HepG2 (cell line): ENCODE measurements at regions not wholly inside any gene's neighbourhood (a gene's known extent, or its start where the extent isn't known, plus 50 kb on each side); places are given as distances from the start of the nearest gene placed in this dataset.

ENCODE experiments used
- ATAC-seq: fragments of 200-7000 bp; cut with Tn5 transposase; 3 replicates; pipeline ENCODE4 v1.9.1; 2020; ENCODE audit warnings: mild to moderate bottlenecking, moderate library complexity
- BruUV-seq: library from RNA; stranded (reverse); fragments of 400-500 nt; replicated peaks from 2 replicates; lab custom pipeline; 2021; lab: Mats Ljungman, UMichigan
- CTCF ChIA-PET: fragments of 300-600 bp; formaldehyde crosslinking; extraction: SDS; loops from one replicate; lab custom pipeline; 2021; ENCODE audit warnings: low total read pairs, inconsistent platforms, low intra/inter-chr PET ratio; lab: Yijun Ruan, JAX
- POLR2A ChIA-PET: fragments of 350-600 bp; sonication (Branson Sonifier 250); formaldehyde crosslinking; loops from one replicate; lab custom pipeline; 2020; ENCODE audit warnings: antibody characterized with exemption, inconsistent platforms; lab: Yijun Ruan, JAX
- DNase-seq: peaks from one replicate; pipeline ENCODE4 v3.0.0-alpha.2; 2015; ENCODE audit warnings: low spot score
- FAIRE-seq: peaks from 3 replicates; lab custom pipeline; 2011; peaks lifted over from hg19 to GRCh38; lab: Jason Lieb, UNC
- H2AFZ ChIP-seq: one replicate; pipeline ENCODE4 v1.6.1; 2011; ENCODE audit warnings: low read length, inconsistent platforms
- H3K27ac ChIP-seq: fragments of 300-600 bp; 3 replicates; pipeline ENCODE4 v1.8.0; 2011; ENCODE audit warnings: mixed run types, mild to moderate bottlenecking, mixed read lengths, low read length, inconsistent platforms; ENCODE audit not compliant: insufficient read depth; ENCODE audit errors: extremely low read length
- H3K27me3 ChIP-seq, 2 experiments: fragments of 200-600 bp in 1 of 2; 2 replicates in 1 of 2; 3 replicates in 1 of 2; pipeline versions ENCODE4 v1.6.0 to v1.8.0; 2011; ENCODE audit warnings: low read length in 2 of 2, mild to moderate bottlenecking in 2 of 2, moderate library complexity in 2 of 2, inconsistent platforms in 1 of 2; ENCODE audit not compliant: insufficient read depth in 2 of 2, control insufficient read depth in 1 of 2
- H3K36me3 ChIP-seq, 2 experiments: fragments of 200-600 bp in 1 of 2; replicated peaks in 1 of 2; 2 replicates in 1 of 2; 3 replicates in 1 of 2; pipeline versions ENCODE4 v1.5.1 to v1.8.0; 2011; ENCODE audit warnings: low read length in 2 of 2, inconsistent platforms in 1 of 2; ENCODE audit not compliant: insufficient read depth in 2 of 2, control insufficient read depth in 1 of 2
- H3K4me1 ChIP-seq: 2 replicates; pipeline ENCODE4 v1.5.1; 2012; ENCODE audit warnings: low read length, inconsistent platforms; ENCODE audit not compliant: insufficient read depth
- H3K4me2 ChIP-seq: 2 replicates; pipeline ENCODE4 v1.6.0; 2011; ENCODE audit warnings: low read depth, low read length, inconsistent platforms
- H3K4me3 ChIP-seq, 3 experiments: fragments of 200-600 bp in 1 of 3; sonication (generic), shearing (Covaris generic) in 1 of 3; replicated peaks in 1 of 3; 2 replicates each; pipeline ENCODE4 v1.5.1; 2011 to 2016; ENCODE audit warnings: low read length in 3 of 3, inconsistent platforms in 2 of 3, low read depth in 2 of 3, mild to moderate bottlenecking in 2 of 3, control low read depth in 1 of 3, mixed read lengths in 1 of 3; ENCODE audit not compliant: insufficient read depth in 1 of 3
- H3K79me2 ChIP-seq: one replicate; pipeline ENCODE4 v1.6.1; 2011; ENCODE audit warnings: low read length, inconsistent platforms; ENCODE audit not compliant: insufficient read depth
- H3K9ac ChIP-seq: 2 replicates; pipeline ENCODE4 v1.6.0; 2011; ENCODE audit warnings: mild to moderate bottlenecking, low read depth, low read length, inconsistent platforms; ENCODE audit not compliant: insufficient read depth
- H3K9me3 ChIP-seq: 2 replicates; pipeline ENCODE4 v1.5.1; 2012; ENCODE audit warnings: mild to moderate bottlenecking, low read length
- H4K20me1 ChIP-seq: 2 replicates; pipeline ENCODE4 v1.6.0; 2011; ENCODE audit warnings: inconsistent platforms, mild to moderate bottlenecking, low read length, moderate library complexity; ENCODE audit not compliant: insufficient read depth
- ATRX ChIP-seq: sonication (generic); formaldehyde crosslinking; IDR thresholded peaks from 2 replicates; pipeline ENCODE4 v1.4.0; 2020; ENCODE audit warnings: missing genetic modification reagents, borderline replicate concordance
- KLF9 ChIP-seq: IDR thresholded peaks from 2 replicates; pipeline ENCODE4 v1.6.1; 2016; ENCODE audit warnings: low read depth
- MEF2D ChIP-seq: sonication (generic); formaldehyde crosslinking; IDR thresholded peaks from 2 replicates; pipeline ENCODE4 v1.5.1; 2020; ENCODE audit warnings: mild to moderate bottlenecking, missing genetic modification reagents
- SIN3A ChIP-seq: IDR thresholded peaks from 2 replicates; pipeline ENCODE4 v1.6.1; 2011; ENCODE audit warnings: low read depth, mild to moderate bottlenecking, control low read depth, low read length, borderline replicate concordance
- SUZ12 ChIP-seq: fragments of 150-350 bp; IDR thresholded peaks from 2 replicates; pipeline ENCODE4 v1.6.1; 2014; ENCODE audit warnings: low read depth, low read length
- TBL1XR1 ChIP-seq: fragments of 150-350 bp; IDR thresholded peaks from 2 replicates; pipeline ENCODE4 v1.6.1; 2014; ENCODE audit warnings: borderline replicate concordance, low read length; ENCODE audit not compliant: partially characterized antibody
- ZKSCAN8 ChIP-seq: IDR thresholded peaks from 2 replicates; pipeline ENCODE4 v1.6.1; 2016; ENCODE audit warnings: borderline replicate concordance, missing genetic modification reagents, missing compliant biosample characterization
- ZNF780A ChIP-seq: sonication (generic); formaldehyde crosslinking; IDR thresholded peaks from 2 replicates; pipeline ENCODE4 v1.8.0; 2022; ENCODE audit warnings: mild to moderate bottlenecking, missing genetic modification reagents, moderate library complexity
- WGBS: methylation state at CpG from one replicate; pipeline ENCODE4 v1.1.6; 2017; ENCODE audit warnings: low lambda C conversion rate; 5-methylcytosine and 5-hydroxymethylcytosine counted together
- in situ Hi-C: cut with HindIII; loops from 2 replicates; pipeline ENCODE4 v1.10.0; 2017; ENCODE audit warnings: low pct_unique_long_range_greater_than_20kb; ENCODE audit not compliant: extremely low pct_ligation_motif_present
- intact Hi-C: fragments of 100-400 bp; cut with micrococcal nuclease; formaldehyde crosslinking; loops from one replicate; pipeline ENCODE4 v1.10.0; 2022; ENCODE audit not compliant: unreplicated experiment
- TF ChIP-seq, protein P1 (sequence below): sonication (generic); formaldehyde crosslinking; IDR thresholded peaks from 2 replicates; pipeline ENCODE4 v1.5.1; 2020; ENCODE audit warnings: mild to moderate bottlenecking, moderate library complexity, missing genetic modification reagents
- TF ChIP-seq, protein P2 (sequence below): sonication (generic); formaldehyde crosslinking; IDR thresholded peaks from 2 replicates; pipeline ENCODE4 v1.4.0; 2020; ENCODE audit warnings: mild to moderate bottlenecking, missing genetic modification reagents, borderline replicate concordance
- TF ChIP-seq, protein P3 (sequence below): IDR thresholded peaks from 2 replicates; pipeline ENCODE4 v1.6.1; 2016; ENCODE audit warnings: missing compliant biosample characterization, missing genetic modification reagents, borderline replicate concordance
- TF ChIP-seq, protein P4 (sequence below): IDR thresholded peaks from 2 replicates; pipeline ENCODE4 v1.6.1; 2016; ENCODE audit warnings: missing genetic modification reagents, missing compliant biosample characterization
- TF ChIP-seq, protein P5 (sequence below): sonication (generic); formaldehyde crosslinking; conservative IDR thresholded peaks from 2 replicates; pipeline ENCODE4 v1.4.0; 2020; ENCODE audit warnings: missing genetic modification reagents

DNA sequence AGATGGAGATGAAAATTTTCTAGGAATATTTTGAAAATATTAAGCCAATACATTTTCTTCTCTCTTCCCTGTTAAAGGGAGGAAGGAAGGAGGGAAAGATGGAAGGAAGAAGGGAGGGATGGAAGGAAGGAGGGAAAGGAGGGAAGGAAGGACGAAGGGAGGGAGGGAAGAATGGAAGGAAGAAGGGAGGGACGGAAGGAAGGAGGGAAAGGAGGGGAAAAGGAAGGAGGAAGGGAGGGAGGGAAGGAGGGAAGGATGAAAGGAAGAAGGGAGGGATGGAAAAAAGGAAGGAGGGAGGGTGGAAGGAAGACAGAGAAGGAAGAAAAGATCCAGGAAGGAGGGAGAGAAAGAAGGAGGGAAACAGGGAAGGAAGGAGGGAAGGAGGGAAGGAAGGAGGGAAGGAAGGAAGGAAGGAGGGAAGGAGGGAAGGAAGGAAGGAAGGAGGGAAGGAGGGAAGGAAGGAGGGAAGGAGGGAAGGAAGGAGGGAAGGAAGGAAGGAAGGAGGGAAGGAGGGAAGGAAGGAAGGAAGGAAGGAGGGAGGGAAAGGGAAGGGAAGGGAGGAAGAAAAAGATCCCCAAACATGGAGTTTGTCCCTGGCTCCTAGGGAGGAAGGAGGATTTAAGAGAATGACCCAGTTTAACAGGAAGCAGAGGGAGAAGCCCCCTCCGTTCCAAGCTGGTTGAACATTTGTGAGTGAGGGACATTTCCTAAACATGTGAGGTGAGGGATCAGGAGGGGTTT, 70.3 kb upstream of the NEURL1B start:
- ChIA-PET CTCF (no interaction called here), POLR2A (no interaction called here)
- peaks cover 10 to 36% of the 10 kb centered on the region in 2 experiments; a peak in 3 of 5 replicates for H3K27me3 ChIP-seq
- no peak for DNase-seq
- H4K20me1 ChIP-seq, result no peaks in the 10 kb centered on the region
- no peak for ATAC-seq
- no peak for FAIRE-seq
- no peaks in the 10 kb centered on the region for H3K4me1 ChIP-seq
- no peaks in the 10 kb centered on the region for H3K36me3 ChIP-seq
- H2AFZ ChIP-seq, result no peak overlapping the region
- WGBS, result 44% methylated on average over 3 of the region's 3 CpGs
- H3K9ac ChIP-seq, result no peak overlapping the region
- H3K9me3 ChIP-seq, result no peaks in the 10 kb centered on the region
- H3K4me2 ChIP-seq, result no peak overlapping the region
- in situ Hi-C loops, result no loop called here
- H3K27ac ChIP-seq, result no peak overlapping the region
- intact Hi-C loops, result no loop called here
- no peaks in the 10 kb centered on the region for H3K79me2 ChIP-seq
- BruUV-seq, result no TSS peak
- no peak overlapping the region for H3K4me3 ChIP-seq
- TF ChIP-seq, protein P1, sequence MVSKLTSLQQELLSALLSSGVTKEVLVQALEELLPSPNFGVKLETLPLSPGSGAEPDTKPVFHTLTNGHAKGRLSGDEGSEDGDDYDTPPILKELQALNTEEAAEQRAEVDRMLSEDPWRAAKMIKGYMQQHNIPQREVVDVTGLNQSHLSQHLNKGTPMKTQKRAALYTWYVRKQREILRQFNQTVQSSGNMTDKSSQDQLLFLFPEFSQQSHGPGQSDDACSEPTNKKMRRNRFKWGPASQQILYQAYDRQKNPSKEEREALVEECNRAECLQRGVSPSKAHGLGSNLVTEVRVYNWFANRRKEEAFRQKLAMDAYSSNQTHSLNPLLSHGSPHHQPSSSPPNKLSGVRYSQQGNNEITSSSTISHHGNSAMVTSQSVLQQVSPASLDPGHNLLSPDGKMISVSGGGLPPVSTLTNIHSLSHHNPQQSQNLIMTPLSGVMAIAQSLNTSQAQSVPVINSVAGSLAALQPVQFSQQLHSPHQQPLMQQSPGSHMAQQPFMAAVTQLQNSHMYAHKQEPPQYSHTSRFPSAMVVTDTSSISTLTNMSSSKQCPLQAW, result no peak
- TF ChIP-seq ZKSCAN8, result no peak
- TF ChIP-seq SUZ12, result no peak
- TF ChIP-seq ZNF780A (CRISPR knock-in tag), result no peak
- no peak for TF ChIP-seq KLF9 (CRISPR knock-in tag)
- no peak for TF ChIP-seq ATRX (CRISPR knock-in tag)
- TF ChIP-seq, protein P2, sequence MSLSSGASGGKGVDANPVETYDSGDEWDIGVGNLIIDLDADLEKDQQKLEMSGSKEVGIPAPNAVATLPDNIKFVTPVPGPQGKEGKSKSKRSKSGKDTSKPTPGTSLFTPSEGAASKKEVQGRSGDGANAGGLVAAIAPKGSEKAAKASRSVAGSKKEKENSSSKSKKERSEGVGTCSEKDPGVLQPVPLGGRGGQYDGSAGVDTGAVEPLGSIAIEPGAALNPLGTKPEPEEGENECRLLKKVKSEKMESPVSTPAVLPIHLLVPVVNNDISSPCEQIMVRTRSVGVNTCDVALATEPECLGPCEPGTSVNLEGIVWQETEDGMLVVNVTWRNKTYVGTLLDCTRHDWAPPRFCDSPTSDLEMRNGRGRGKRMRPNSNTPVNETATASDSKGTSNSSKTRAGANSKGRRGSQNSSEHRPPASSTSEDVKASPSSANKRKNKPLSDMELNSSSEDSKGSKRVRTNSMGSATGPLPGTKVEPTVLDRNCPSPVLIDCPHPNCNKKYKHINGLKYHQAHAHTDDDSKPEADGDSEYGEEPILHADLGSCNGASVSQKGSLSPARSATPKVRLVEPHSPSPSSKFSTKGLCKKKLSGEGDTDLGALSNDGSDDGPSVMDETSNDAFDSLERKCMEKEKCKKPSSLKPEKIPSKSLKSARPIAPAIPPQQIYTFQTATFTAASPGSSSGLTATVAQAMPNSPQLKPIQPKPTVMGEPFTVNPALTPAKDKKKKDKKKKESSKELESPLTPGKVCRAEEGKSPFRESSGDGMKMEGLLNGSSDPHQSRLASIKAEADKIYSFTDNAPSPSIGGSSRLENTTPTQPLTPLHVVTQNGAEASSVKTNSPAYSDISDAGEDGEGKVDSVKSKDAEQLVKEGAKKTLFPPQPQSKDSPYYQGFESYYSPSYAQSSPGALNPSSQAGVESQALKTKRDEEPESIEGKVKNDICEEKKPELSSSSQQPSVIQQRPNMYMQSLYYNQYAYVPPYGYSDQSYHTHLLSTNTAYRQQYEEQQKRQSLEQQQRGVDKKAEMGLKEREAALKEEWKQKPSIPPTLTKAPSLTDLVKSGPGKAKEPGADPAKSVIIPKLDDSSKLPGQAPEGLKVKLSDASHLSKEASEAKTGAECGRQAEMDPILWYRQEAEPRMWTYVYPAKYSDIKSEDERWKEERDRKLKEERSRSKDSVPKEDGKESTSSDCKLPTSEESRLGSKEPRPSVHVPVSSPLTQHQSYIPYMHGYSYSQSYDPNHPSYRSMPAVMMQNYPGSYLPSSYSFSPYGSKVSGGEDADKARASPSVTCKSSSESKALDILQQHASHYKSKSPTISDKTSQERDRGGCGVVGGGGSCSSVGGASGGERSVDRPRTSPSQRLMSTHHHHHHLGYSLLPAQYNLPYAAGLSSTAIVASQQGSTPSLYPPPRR (CRISPR knock-in tag), result no peak
- TF ChIP-seq, protein P3, sequence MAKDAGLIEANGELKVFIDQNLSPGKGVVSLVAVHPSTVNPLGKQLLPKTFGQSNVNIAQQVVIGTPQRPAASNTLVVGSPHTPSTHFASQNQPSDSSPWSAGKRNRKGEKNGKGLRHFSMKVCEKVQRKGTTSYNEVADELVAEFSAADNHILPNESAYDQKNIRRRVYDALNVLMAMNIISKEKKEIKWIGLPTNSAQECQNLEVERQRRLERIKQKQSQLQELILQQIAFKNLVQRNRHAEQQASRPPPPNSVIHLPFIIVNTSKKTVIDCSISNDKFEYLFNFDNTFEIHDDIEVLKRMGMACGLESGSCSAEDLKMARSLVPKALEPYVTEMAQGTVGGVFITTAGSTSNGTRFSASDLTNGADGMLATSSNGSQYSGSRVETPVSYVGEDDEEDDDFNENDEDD (CRISPR knock-in tag), result no peak
- no peak for TF ChIP-seq SIN3A
- TF ChIP-seq MEF2D, result no peak
- TF ChIP-seq, protein P4, sequence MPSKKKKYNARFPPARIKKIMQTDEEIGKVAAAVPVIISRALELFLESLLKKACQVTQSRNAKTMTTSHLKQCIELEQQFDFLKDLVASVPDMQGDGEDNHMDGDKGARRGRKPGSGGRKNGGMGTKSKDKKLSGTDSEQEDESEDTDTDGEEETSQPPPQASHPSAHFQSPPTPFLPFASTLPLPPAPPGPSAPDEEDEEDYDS (CRISPR knock-in tag), result no peak
- TF ChIP-seq TBL1XR1, result no peak
- TF ChIP-seq, protein P5, sequence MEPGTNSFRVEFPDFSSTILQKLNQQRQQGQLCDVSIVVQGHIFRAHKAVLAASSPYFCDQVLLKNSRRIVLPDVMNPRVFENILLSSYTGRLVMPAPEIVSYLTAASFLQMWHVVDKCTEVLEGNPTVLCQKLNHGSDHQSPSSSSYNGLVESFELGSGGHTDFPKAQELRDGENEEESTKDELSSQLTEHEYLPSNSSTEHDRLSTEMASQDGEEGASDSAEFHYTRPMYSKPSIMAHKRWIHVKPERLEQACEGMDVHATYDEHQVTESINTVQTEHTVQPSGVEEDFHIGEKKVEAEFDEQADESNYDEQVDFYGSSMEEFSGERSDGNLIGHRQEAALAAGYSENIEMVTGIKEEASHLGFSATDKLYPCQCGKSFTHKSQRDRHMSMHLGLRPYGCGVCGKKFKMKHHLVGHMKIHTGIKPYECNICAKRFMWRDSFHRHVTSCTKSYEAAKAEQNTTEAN, result no peak
